GM18520 (cell line): ENCODE measurements at regions not wholly inside any gene's neighbourhood (a gene's known extent, or its start where the extent isn't known, plus 50 kb on each side); places are given as distances from the start of the nearest gene placed in this dataset.

Source experiments
- ATAC-seq: cut with Tn5 transposase; IDR thresholded peaks from one replicate; pipeline ENCODE4 v1.9.1; 2021; ENCODE audit not compliant: unreplicated experiment

DNA sequence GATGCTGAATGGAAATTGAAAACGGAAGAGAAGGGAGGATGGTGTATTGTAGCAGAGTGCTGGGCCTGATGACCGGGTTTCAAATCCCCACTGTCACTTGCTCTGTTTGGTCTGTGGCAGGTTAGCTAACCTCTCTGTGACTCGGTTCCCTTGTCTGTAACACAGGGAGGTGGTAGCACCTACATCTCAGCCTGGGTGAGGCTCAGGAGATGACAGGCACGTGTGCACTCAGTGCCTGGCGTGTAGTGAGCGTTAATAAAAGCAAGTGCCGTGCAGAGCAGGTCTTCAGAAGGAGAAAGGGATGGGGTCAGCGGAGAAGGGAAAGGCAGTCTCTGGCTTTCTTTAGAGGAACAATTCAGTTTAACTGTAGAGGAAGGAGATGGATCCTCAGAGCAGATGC, 125.5 kb upstream of the SMIM21 start:
- no peak for ATAC-seq

- no peak for ATAC-seq
Measured at GRCh38 chr18:75551071-75551470, 123.6 kb upstream of the SMIM21 start.

DNA sequence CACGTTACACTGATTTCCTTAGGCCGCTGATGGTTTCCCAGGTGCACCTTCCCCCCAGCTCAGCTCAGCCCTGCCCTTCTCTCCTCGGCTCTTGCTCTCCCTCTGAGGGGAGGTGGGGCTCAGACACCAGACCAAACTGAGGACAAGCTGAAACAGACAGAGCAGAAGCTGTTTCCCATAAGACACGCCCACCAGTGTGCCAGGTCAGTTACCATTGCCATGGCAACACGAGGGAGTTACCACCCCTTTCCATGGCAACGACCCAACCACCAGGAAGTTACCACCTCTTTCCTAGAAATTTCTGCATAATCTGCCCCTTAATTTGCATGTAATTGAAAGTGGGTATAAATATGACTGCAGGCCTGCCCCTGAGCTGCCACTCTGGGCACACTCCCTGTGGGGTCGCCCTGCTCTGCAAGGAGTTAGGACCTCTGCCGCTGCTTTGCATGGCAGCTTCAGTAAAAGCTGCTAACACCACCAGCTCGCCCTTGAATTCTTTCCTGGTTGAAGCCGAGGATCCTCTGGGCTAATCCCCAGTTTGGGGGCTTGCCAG, 120.9 kb upstream of the SMIM21 start:
- ATAC-seq: no peak

GRCh38 chr18:75546964-75547363, 119.5 kb upstream of the SMIM21 start:
- no peak for ATAC-seq

DNA sequence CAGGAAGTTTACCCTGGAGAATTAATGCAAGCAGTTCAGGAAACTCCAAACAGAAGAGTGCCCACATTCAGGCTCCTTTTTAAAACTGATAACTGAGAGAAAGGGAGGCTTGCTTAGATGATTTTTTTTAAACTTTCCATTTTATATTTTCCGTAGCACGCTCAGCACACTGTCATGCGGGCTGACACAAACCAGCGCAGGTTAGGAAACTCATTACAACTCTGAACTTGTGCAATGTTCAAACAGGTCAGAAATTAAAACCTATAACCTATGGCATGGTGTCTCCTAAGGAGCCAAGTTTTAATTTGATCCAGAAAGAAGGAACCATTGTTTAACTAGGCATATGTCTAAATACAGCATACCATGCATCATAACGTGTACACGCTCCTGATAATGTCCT, 117.7 kb upstream of the SMIM21 start:
- ATAC-seq: no peak

DNA sequence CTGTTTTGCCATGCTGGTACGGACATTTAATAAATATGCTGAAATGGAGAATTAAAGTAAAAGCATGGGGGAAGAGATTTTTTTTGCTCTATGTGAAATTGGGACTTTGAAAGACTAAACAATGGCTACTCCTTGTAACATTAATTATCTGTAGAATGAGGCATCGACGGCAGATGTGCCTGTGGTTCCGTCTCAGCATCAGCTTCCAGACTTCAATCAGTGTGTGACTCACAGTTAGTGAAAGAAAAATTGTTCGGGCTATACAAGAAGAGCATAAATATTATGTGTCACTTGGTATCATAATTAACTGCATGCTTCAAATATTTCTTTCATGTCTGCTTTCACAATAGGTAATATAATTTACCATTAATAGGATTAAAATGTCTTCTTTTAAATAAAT, 117.0 kb upstream of the SMIM21 start:
- ATAC-seq: no peak

DNA sequence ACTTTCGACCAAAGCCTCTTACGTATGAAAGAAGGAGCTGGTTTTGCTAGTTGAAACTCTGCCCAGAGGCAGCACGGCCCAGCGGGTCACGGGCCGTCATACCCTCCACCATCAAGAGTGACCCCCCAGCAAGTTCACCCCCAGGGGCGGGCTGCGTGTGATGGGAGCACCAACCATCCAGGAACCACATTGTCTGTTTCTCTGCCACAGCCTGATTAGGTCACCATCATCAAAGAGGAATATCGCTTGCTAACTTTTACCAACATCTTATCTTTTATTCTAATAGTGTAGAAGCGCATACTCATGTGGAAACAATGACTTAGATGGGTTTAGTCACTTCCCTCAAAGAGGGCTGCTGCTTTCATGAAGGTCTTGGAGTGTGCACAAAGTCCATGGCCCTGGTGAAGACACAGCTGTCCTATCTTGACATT, 116.6 kb upstream of the SMIM21 start:
- ATAC-seq: no peak

- no peak for ATAC-seq
Measured at GRCh38 chr18:75538727-75539126, 111.2 kb upstream of the SMIM21 start.

DNA sequence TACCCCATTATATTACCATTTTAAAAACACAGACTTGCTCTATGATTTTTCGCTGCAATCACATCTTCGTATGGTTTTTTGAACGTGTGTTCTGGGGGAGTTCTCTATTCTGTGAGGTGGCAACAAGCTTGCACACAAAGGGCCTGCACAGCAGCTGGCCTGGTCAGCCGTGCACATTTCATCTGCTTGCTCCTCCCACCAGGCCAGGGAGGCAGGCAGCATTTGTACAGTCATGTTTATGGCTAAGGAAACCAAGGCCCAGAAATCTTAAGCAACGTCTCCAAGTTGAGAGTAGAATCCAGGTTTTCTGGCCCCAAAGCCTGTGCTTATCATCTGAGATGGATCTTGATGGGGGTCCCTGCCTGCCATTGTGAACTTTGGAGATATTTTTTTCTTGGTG, 106.4 kb upstream of the SMIM21 start:
- ATAC-seq: no peak

GRCh38 chr18:75533209-75533608, 105.7 kb upstream of the SMIM21 start:
- no peak for ATAC-seq

- ATAC-seq: no peak
Measured at GRCh38 chr18:75531851-75532459, 104.5 kb upstream of the SMIM21 start.

GRCh38 chr18:75531212-75531850, 103.8 kb upstream of the SMIM21 start:
- no peak for ATAC-seq

GRCh38 chr18:75530566-75531211, 103.2 kb upstream of the SMIM21 start:
- no peak for ATAC-seq

DNA sequence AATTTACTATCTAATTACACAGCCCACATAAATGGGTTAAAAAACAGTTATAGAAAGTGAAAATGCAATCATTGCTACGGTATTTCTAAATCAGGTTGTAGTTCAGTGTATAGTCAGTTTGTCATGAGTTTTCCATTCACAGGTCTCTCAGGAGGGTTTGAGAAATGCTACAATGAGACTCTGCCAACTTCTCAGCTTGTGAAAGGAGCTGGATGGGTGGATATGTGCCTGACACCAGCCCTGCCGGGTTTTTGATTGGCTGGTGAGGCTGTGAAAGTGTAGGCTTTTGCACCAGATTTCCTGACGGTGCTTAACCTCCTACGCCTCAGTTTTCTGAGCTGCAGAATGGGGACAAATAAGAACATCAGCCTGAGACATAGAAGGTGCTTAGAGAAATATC, 102.6 kb upstream of the SMIM21 start:
- no peak for ATAC-seq

GRCh38 chr18:75529394-75529793, 101.9 kb upstream of the SMIM21 start:
- ATAC-seq: no peak

DNA sequence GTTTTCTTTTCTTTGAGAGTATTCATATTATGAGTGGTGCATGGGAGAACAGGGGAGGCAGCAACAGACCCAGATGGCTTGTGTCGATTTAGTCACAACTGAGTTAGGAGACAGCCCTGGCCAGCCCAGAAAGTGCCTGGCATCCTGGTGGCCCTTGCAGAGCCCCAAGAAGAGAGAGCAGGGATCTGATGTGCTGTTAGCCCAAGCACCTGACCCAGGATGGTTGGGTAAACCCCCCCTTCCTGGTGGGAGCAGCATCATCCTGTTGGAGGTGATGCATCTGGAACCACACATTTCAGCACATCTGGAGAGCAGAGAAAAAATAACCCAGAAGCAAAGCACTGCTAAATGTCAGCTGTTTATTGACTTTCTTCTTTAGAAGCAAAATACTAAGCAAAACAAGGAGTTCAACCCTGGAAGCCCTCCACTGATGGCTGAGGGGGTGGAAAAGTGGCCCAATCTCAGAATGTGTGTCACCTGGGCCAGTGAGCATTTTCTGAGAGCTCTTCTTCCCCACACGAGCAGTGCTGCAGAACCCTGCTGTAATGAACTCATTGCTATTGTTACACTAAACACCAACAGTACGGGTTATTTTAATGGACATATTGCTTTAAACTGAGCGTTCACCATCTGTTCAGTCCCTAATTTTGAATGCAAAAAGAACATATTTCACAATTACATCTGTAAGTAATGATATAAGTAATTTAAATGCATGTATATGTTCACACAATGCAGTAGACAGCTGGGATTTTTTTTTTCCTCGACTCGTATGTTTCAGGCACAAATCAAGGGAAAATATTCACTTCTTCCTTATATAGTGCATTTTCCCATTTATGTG, 100.6 kb upstream of the SMIM21 start:
- ATAC-seq: no peak

- no peak for ATAC-seq
Measured at GRCh38 chr18:75526038-75526437, 98.5 kb upstream of the SMIM21 start.

GRCh38 chr18:75525331-75525730, 97.8 kb upstream of the SMIM21 start:
- ATAC-seq: no peak

- no peak for ATAC-seq
Measured at GRCh38 chr18:75524841-75525240, 97.3 kb upstream of the SMIM21 start.

DNA sequence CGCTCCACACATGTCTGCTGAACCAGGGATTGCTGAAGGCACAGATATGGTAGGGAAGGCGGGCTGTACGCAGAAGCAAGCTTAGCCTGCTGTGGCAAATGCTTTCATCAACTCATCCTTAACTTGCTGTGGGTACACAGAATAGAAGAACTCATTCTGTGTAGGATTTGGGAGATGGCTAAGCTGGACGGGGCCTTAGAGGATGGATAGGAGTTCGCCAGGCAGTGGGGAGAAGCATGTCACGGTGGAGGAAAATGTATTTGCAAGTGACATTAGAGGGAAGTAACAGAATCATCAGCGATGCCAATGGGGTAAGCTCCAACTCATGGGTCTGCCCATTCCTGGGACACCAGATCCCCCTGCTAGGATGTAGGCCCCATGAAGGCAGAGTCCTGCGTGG, 96.7 kb upstream of the SMIM21 start:
- no peak for ATAC-seq

DNA sequence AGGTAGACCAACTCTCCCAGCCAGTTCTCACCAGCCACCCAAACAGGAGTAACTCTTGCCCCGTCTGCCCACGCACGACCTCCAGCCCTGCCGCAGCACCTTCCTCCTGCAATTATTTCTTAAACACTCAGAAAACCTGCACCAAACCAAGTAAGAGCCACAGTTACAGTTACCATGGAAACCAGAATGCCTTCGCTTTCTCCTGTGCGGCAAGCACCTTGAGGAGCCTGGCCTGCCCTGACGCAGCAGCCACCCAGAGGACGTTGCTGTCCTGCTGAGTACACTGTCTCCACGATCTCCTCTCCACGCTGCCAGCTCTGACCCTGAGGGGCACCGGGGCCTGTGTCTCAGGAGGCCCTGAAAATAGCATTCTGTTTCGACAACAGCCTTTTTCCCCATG, 94.3 kb upstream of the SMIM21 start:
- no peak for ATAC-seq
